ENCODE measurements at regions not wholly inside any gene's neighbourhood (a gene's known extent, or its start where the extent isn't known, plus 50 kb on each side); places are given as distances from the start of the nearest gene placed in this dataset.
"Not testable (repeated sequence)": the region's sequence is repeated elsewhere in the genome, so short reads cannot be mapped to it uniquely, and the experiment has no call there.

DNA sequence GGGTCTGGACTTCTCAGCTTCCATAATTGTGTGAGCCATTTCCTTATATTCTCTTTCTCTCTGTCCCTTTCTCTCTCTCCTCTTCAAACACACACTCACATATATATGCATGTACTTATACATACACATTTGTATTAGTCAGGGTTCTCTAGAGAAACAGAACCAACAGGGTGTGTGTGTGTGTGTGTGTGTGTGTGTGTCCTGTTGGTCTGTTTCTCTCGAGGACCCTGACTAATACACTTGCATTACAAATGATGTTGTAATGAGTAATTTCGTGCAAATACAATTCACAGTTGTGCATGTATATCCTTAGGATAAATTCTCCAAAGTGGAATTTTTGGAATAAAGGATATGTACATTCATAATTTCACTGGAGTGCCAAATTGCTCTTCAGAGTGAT lies 115.3 kb downstream of the NPIPB5 start:
- DNase-seq (ENCODE audit: low spot score): no peak

DNA sequence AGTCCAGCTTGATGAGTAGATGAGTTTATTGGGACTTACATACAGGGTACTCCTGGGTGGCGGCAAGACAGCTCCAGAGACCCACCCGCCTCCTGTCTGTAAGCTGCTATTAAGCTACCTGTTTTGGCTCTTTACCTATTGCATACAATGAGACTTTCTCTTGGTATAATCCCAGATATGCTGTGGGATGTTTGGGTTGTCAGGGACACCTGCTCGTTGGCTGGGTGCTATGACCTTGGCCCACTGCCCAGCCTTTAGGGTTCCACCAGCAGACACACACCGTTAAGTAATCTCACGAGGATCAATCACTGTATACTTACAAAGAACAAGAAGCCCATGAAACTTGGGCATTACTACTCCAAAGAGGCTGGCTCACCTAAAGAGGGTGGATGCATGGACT lies 116.4 kb downstream of the NPIPB5 start:
- DNase-seq (ENCODE audit: low spot score): no peak

DNA sequence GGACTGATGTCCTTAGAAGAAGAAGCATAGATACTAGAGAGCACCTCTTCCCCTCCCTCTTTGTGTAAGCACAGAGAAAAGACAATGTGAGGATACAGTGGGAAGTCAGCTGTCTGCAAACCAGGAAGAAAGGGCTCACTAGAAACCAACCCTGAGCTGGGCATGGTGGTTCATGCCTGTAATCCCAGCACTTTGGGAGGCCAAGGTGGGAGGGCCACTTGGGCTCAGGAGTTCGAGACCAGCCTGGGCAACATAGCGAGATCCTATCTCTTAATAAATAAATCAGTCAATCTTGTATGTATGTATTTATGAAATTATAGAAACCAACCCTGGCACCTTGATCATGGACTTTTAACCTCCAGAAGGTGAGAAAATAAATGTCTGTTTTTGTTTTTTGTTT lies 118.3 kb downstream of the NPIPB5 start:
- no peak for DNase-seq (ENCODE audit: low spot score)

DNA sequence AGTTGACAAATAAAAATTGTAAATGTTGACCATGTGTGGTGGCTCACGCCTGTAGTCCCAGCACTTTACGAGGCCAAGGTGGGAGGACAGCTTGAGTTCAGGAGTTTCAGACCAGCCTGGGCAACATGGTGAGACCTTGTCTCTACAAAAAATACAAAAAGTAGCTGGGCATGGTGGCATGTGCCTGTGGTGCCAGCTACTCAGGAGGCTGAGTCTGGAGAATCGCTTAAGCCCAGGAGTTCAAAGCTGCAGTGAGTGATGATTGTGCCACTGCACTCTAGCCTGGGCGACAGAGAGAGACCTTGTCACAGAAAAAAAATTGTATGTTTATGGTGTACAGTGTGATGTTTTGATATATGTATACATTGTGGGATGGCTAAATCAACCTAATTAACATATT lies 119.6 kb downstream of the NPIPB5 start:
- DNase-seq (ENCODE audit: low spot score): no peak

DNA sequence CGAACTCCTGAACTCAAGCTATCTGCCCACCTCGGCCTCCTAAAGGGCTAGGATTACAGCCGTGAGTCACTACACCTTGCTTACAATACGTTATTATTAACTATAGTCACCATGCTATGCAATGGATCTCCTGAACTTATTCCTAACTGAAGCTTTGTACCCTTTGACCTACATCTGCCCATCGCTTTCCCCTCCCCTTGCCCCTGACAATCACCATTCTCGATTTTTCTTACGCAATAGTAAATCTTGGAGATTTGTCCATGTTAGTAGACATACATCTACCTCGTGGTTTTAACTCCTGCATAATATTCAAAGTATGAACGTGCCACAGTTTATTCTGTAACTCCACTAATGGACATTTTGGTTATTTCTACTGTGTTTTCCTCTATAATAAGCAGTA lies 120.6 kb downstream of the NPIPB5 start:
- DNase-seq (ENCODE audit: low spot score): no peak

DNA sequence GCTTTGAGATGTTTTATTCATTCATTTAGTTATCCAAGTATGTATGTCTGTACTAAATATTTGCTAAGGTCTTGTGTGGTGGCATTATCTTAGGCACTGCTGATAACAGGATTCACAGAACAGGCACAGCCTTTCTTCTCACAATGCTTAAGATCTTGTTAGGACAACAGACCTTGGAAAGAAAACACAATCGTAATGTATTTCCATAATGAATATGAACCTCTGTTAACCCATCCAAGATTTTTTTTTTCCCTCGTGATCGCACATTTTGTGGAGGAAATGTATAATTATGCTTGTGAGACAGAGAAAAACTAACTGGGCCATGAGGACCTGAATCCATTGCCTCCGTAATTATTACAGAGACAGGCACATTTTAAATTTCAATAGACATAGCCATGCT lies 121.9 kb downstream of the NPIPB5 start:
- DNase-seq (ENCODE audit: low spot score): no peak

DNA sequence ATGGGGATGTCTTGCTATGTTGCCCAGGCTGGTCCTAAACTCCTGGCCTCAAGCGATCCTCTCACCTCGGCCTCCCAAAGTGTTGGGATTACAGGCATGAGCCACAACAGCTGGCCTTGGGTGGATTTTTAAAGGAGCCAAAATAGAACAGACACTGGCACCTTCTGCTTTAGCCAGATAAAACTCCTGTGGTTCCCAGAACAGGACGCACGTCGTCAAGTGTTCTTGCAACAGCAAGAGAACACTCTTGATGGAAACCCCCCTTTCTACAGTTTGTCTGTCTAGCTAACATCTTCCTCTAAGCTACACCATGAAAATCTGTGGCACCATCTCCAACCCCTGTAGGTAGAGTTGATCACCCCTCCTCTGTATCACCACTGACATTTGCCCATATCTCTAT lies 122.6 kb downstream of the NPIPB5 start:
- no peak for DNase-seq (ENCODE audit: low spot score)

DNA sequence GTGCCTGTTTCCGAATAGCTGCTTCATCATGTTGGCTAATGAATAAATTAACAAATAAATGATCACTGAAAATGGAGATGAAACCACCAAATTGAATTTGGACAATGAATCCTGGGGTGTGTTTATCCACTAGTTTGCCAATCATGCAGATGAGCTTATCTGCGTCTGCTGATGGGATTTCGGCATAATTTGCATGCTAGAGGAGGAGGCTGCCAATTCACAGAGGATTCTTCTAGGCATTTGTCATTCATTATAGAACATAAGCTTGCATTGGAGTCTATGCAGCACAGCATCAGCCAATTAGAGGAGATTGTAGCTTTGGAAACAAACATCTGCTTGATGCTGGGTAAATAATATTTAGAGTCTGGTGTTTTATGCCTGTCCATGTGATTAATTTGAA lies 123.1 kb downstream of the NPIPB5 start:
- DNase-seq (ENCODE audit: low spot score): no peak

DNA sequence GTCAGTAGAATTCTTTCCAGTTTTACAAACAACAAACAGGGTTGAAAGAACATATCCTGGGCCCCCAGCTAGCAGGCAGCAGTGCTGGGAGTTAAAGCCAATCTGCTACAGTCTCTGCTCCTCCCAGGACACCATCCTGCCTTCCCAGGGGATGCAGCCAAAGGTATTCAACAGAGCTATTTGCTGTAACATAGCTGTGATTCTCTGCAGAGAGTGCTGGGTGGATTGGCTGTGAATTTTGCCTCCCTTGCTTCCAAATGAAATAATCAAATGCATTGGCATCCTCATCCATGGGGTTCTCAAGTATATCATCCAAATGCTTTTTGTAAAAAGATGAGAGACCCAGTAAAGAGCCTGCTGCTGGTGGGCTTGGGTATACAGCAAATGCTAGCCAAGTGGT lies 124.3 kb downstream of the NPIPB5 start:
- no peak for DNase-seq (ENCODE audit: low spot score)

DNA sequence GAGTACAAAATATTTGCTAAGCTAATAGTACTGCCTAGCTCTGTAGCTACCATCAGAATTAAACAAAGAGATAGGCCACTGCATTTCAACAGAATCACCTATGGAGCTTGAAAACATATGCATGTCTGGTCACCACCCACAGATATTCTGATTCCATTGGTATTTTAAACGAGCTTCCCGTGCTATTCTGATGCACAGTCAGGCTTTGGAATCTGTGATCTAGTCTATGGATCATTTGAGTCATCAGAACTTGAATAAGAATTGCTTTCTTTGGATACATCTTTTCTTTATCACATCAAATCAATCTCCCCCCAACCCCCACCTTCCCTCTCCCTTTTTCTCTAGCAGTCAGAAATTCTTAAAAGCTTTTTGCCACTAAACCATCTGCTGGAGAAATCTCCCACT lies 124.7 kb downstream of the NPIPB5 start:
- DNase-seq (ENCODE audit: low spot score): no peak

DNA sequence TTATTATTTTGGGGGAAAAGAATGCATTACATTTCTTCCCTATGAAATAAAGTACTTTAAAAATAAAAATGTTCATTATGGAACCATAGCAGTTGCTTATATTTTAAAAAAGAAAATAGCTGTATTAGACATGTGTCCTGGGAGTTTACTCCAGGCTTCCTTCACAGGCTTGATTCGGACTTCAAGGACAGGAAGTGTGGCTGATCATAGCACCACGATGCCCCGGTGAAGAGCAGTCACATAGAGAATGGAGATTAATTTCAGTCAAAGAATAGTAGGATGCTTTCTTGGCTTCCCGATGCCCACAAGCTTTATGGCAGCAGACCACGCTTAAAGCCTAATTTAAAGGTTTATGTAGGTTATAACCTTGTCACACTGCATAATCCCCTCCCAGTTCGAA lies 125.1 kb downstream of the NPIPB5 start:
- DNase-seq (ENCODE audit: low spot score): no peak

DNA sequence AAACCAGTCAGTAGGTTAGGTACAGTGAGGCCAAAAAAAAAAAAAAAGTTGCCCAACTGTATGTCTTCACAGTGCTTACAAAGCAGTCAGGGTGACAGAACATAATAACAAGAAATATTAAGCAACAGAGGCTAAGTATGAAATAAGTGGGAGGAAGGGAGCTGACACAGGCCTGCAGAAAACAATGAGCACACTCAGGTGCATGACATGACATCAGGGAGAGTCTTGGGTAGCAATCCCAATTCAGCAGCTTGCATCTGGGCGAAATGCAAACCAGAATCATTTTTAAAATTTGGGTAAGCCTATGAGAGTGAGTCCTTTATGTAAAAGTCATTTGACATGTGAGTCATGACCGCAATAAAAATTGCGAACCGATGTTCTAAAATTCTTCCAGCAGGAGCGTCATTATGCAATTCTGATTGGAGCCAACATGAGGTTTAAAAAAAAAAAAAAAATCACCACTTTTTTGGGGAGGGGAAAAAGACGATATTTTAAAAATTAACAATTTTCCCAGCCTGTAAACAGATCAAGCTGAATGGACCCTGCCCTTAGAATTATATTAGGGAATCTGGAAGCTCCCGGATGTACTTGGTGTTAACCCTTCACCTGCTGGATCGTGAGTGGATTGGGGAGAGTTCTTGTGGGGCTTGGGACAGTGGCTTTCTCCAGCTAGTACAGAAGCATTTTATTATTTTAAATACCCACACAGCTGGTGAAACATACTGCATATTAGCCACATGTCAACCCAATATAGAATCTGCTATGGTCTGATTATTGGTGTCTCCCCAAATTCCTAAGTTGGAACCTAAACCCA lies 127.9 kb downstream of the NPIPB5 start:
- peak; percentile 46 for DNase-seq (ENCODE audit: low spot score)

DNA sequence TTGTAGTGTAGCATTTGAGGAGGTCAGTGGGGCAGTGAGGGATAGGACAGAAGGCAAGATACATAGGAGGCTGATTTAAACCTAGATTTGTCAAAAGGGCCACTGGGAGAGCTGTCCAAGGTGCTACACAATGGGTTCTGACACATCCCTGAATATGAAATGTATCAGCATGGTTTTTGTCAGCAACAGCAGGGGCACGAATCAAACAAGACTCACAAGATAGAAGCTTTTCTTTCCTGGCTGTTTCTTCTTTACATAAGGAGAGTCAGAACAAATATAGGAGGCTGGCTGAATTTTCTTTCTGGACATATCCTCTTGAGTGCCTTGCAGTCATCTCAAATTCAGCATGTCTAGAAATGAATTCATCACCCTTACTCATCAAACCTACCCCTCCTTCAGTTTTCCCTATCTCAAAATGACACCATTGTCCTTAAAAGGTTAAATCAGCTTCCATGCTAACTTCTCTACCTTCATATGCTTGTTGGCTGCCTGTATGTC lies 130.5 kb downstream of the NPIPB5 start:
- peak; percentile 21 for DNase-seq (ENCODE audit: low spot score)

DNA sequence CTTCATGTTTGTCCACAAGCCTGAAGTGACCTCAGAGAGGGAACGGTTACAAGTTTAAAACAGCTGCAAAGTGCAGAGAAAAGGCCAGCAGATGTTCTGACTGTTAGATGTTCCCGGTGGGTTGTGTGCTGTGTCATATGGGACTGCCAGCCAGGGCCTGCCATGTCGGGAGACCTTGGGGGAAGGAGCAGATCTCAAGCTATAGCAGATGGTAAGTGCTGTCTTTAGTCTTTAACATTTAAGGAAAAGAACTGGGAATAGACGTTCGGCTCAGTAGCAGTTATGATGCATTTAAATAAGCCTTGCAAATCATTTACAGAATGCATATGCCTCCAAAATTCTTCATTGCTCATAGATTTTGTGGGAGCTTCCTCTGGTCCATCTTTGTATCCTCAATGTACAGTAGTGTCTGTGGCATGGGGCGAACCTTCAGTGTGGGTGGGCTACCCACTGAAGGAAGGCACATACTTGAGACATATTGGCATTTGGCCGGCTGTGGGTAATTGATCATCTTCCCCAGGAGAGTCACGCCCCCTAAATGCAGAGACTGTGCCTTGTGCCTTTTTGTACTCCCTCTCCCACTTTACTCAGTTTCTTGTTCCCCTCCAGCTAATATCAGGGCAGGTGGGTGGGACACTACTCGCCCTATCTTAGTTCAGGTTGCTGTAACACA lies 131.9 kb downstream of the NPIPB5 start:
- no peak for DNase-seq (ENCODE audit: low spot score)

DNA sequence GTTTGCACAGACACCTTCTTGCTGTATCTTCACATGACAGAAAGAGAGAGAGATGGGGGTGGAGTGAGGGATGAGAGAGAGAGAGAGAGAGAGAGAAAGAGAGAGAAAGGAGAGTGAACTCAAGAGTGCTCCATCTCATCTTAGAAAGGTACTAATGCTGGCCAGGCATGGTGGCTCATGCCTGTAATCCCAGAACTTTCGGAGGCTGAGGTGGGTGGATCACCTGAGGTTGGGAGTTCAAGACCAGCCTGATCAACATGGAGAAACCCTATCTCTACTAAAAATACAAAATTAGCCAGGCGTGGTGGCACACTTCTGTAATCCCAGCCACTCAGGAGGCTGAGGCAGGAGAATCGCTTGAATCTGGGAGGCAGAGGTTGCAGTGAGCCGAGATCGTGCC lies 132.5 kb downstream of the NPIPB5 start:
- DNase-seq (ENCODE audit: low spot score): not testable (repeated sequence)

DNA sequence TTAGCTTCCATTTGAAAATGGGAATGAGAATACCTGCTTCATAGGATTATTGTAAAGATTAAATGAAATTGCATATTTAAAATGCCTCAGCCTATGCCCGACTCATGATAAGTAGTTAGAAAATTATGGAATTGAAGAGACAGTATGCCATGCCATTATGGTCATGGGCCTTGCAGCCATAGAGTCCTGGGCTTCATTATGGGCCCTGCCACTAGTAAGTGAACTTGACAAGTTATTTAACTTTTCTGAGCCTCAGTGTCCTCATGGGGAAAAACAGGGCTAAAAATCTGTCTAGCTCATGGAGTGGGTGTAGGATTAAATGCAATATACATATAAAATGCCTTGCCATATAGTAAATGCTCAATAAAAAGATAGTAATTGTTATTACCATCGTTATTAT lies 133.2 kb downstream of the NPIPB5 start:
- DNase-seq (ENCODE audit: low spot score): no peak

DNA sequence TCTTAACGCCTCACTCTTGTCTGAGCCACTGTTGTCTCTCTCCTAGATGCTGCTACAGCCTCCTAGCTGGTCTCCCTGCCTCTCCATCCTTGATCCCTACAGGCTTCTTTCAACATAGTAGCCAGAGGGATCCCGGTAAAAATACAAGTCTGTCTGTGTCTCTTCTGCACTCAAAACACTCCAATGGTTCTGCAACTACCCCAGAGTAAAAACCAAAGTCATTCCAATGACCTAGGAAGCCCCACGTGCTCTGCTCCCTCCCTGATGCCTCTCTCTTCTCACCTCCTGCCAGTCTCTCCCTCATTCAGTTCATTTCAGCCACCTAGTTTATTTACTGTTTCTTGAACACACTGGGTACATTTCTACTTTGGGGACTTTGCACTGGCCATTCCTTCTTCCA lies 135.2 kb downstream of the NPIPB5 start:
- DNase-seq (ENCODE audit: low spot score): no peak

DNA sequence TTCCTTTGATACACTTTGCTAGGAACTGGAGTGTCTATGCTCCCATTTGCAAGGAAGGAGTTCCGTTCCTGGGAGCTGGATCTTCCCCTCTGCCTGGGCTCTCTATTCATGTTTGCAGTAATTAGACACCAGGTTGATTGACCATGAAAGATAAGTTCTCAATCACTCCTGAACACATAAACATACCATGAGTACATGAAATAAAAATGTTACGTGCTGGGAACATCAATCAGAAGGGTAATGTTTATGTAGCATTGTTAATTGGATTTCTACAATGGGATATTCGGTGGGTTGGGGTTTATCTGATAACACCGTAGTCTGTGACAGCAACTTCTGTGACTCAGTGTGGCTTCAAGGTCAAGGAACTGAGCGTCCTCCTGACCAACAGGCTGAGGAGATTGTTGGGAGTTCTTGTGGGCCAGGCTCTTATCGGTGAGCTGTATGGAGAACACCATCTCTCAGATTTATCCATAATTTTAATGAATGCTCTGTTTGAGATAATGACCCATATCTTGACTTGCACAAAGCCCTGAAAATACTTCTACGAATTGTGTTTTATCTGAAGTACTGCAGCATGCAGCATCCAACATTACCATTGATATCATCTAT lies 136.4 kb downstream of the NPIPB5 start:
- DNase-seq (ENCODE audit: low spot score): no peak

DNA sequence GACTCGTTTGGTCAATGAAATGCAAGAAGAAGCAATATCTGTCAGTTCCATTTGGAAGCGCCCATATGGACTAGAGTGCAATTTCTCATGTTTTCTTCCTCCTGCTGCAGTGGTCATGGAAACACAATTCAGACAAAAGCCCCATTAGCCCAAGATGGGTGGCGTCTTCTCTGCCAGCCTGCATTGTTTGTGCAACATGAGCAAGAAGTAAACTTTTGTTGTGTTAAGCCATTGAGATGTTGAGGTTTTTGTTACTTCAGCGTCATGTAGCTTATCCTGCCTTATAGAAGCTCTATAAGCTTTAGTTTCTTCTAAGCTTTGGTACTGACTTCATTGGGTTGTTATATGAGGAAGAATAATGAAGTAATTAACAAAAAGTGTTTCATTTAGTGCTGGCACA lies 137.4 kb downstream of the NPIPB5 start:
- DNase-seq (ENCODE audit: low spot score): no peak

DNA sequence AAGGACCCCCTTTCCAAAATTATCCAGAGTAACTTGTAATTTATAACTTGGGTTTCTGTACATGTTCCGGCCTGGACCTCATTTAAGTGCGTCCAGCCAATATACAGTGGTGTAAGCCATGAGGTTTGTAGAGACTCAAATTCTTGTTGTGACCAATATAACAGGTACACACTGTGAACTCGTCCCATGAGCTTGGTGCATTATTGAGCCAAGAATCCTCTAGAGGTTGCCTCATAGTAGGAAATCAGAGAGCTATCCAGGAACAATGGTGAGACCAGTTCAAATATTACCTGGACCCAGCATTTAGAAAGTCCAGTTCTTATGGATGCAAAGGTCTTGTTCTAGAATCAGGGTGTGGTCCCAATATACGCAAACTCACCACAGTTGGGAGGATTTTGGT lies 138.2 kb downstream of the NPIPB5 start:
- no peak for DNase-seq (ENCODE audit: low spot score)

DNA sequence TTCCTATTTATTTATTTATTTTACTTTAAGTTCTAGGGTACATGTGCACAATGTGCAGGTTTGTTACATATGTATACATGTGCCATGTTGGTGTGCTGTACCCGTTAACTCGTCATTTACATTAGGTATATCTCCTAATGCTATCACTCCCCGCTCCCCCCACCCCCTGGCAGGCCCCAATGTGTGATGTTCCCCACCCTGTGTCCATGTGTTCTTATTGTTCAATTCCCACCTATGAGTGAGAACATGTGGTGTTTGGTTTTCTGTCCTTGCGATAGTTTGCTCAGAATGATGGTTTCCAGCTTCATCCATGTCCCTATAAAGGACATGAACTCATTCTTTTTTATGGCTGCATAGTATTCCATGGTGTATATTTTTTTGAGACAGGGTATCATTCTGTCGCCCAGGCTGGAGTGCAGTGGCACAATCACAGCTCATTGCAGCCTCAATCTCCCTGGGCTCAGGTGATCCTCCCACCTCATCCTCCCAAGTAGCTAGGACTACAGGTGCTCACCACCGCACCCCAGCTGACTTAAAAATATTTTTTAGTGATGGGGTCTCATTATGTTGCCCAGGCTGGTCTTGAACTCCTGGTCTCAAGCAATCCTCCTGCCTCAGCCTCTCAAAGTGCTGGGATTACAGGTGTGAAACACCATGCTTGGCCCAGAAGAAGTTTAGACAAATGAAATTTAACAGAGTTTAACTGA lies 140.6 kb downstream of the NPIPB5 start:
- not testable (repeated sequence) for DNase-seq (ENCODE audit: low spot score)

DNA sequence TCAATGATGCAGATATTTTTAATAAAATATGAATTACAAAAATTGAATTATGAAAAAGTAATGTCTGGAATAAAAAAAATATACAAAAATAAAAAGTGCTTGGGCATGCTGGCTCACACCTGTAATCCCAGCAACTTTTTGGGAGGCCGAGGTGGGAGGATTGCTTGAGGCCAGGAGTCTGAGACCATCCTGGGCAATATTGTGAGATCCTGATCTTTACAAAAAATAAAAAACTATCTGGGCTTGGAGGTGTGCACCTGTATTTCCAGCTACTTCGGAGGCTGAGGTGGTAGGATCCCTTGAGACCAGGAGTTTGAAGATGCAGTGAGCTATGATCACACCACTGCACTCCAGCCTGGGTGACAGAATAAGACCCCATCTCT lies 141.8 kb downstream of the NPIPB5 start:
- no peak for DNase-seq (ENCODE audit: low spot score)

Measured in A172 (cell line).